ENCODE measurements at regions not wholly inside any gene's neighbourhood (a gene's known extent, or its start where the extent isn't known, plus 50 kb on each side); places are given as distances from the start of the nearest gene placed in this dataset.
A peak's percentile ranks its signal among the peaks of the same experiment; 100 is the strongest.

DNA sequence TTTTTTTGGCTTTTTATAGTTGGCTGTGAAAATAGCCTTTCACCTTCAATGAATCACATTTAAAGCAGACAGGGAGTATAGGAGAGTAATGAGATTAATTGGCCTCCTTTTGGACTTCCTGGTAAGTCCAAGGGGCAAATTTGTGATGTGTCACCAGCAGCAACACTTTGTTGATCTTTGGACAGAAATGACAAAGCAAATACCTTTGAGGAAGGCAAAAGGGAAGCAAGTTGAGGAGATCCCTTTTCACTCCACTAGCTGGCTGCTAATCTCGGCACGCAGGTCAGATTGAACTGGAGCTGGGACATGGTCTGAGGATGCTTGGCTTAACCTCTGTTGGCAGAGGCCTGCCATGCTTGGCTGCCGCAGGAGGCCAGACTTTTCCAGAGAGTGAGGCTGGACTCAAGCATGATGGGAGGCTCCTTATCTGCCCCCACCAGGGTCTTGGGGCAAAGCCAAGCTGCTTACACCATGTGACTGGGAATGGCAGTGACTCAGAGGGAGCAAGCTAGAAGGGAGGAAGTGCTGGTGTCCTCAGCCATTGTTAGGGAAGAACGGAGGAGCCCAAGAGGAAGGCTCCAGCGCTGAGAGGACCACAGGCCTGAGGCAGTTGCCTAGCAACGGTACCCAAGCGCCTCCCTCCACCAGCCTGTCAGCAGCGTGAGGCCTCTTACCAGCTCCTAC is 174.5 kb upstream of the MAP1B start:
- Histone ChIP-seq H3K27me3 (no peaks in the 10 kb centered on the region), H3K4me3 (no peak overlapping the region), H3K27ac (peak overlapping the region in 3 of 11 experiments; percentile 4 to 43 (median 24); a peak in 2 of 22 replicates), H3K4me2 (peak overlapping the region in 4 of 11 experiments; percentile 14 to 50 (median 30); a peak in 5 of 22 replicates), H4K20me1 (no peaks in the 10 kb centered on the region), H3K9me3 (replicated peaks in 1 of 11) (peaks cover 0 to 8% (median 0%) of the 10 kb centered on the region in 11 experiments; a peak in 1 of 22 replicates), H3K9ac (no peak overlapping the region), H3K4me1 (peaks cover 0 to 18% (median 8%) of the 10 kb centered on the region in 10 experiments; a peak in 9 of 20 replicates), H3K36me3 (no peaks in the 10 kb centered on the region)
- TF ChIP-seq Cebpa-rat (IDR thresholded peaks at IDR 0.05), result no peak

DNA sequence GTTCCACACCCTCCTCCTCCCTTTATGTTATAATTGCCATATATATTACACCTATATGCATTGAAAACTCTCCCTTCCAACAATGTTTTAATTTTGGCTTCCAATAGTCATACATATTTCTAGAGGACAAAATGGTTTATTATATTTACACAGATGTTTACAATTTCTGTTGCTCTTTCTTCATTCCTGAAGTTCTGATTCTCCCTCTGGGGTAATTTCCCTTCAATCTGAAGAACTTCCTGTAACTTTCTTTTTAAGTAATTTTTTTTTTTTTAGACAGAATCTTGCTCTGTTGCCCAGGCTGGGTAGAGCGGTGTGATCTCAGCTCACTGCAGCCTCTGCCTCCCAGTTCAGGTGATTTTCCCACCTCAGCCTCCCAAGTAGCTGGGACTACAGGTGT is 173.0 kb upstream of the MAP1B start:
- Histone ChIP-seq H3K4me3 (no peak overlapping the region), H3K9me3 (replicated peaks in 1 of 11) (peaks cover 0 to 8% (median 0%) of the 10 kb centered on the region in 11 experiments; a peak in 1 of 22 replicates), H3K36me3 (no peaks in the 10 kb centered on the region), H4K20me1 (no peaks in the 10 kb centered on the region), H3K27ac (no peak overlapping the region), H3K4me2 (no peak overlapping the region), H3K4me1 (peaks cover 0 to 19% (median 8%) of the 10 kb centered on the region in 10 experiments; a peak in 9 of 20 replicates), H3K27me3 (no peaks in the 10 kb centered on the region), H3K9ac (no peak overlapping the region)
- TF ChIP-seq Cebpa-rat (IDR thresholded peaks at IDR 0.05), result no peak

DNA sequence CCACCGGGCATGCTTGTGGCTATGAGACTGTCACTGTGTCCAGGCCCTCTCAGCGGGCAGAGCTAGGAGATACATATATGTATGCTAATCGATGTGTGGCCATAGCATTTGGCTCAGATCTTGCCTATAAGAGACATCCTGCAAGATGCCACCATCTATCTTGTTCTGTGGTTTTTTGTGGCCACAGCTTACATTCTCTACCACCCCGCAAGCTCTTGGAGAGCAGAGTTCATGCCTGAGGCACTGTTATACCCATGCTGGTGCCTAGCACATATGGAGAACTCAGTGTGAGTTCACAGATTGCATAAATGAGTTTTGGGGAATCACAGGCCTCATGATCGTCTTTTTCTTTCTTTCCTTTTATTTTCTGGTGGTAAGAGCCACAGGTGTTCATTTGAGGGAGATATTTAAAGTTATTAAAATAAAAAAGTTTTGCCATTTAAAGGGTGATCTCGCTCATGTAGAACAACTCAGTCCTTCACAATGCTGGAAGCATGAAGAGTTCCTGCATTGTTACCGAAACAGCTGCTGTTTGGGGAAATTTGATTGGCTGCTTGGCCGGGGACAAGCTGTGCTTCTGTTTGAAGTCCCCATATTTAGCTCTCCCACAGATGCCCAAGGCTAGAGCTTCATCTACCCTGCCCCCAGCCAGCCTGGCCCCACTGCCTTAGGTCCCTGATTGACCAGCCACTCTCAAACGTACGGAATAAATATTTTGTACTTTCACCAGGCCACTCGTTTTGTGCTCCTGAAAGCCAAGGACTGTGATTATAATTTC is 169.2 kb upstream of the MAP1B start:
- no peak for TF ChIP-seq Cebpa-rat (IDR thresholded peaks at IDR 0.05)
- Histone ChIP-seq H3K9me3 (replicated peaks in 1 of 11) (peaks cover 0 to 19% (median 6%) of the 10 kb centered on the region in 11 experiments; a peak in 6 of 22 replicates), H4K20me1 (no peaks in the 10 kb centered on the region), H3K27me3 (no peaks in the 10 kb centered on the region), H3K36me3 (no peaks in the 10 kb centered on the region), H3K4me2 (no peak overlapping the region), H3K4me3 (no peak overlapping the region), H3K27ac (no peak overlapping the region), H3K9ac (no peak overlapping the region), H3K4me1 (peaks cover 0 to 8% (median under 1%) of the 10 kb centered on the region in 10 experiments; a peak in 5 of 20 replicates)

DNA sequence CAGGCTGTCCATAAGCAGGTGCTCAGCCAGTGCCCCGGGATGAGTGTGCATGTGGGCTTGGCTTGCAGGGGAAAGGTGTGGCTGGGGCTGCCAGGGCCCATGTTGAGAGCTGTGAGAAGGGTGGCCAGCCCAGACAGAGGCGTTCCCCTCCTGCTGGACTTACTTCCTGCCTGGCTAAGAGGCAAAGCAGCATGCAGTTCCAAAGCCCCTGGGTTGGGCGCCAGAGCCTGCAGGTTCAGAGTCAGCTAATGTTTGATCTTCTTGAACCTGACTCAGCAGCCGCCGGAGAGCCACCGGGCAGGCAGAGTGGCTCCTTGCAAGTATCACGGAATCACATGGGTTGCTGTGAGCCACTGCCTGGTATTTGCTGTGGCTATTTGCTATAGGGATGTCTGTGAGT is 168.4 kb upstream of the MAP1B start:
- Histone ChIP-seq H3K9ac (no peak overlapping the region), H3K27me3 (no peaks in the 10 kb centered on the region)

DNA sequence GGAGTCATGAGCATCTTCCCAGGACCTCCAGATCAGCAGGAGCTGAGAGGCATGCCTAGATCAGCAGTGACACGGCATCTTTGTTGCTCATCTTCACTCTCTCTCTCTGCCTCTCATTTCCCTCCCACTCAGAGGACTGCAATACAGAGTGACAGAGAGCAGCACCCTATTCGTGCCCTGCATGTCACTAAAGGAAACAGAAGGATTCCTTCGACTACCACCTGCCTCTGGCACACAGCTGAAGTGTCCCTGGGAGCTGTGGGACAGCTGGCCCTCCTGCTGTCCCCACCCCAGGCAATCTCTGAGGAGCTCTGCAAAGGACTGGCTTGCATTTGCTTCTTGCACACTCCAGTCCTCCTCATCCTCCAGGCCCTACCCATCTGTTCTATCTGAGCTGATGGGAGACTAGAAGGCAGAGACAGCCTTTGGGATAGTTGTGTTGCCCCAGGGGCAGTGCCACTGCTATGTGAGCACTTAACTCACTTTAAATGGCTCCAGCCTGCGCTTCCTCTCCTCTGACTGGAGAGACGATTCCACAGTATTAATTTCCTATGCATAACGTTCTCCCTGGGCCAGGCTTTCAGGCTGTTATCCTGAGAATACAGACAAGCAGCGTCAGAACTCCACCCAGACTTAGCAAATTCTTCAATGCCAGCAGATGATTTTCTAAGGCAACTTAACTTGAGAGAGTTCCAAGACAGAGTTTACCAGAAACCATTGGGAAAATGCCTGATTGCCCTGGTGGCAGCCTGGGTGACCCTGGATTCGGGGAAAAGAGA is 167.6 kb upstream of the MAP1B start:
- Histone ChIP-seq H3K4me1 (peaks cover 0 to 4% (median 0%) of the 10 kb centered on the region in 10 experiments; a peak in 2 of 20 replicates), H4K20me1 (no peaks in the 10 kb centered on the region), H3K4me3 (no peak overlapping the region), H3K9me3 (replicated peaks in 1 of 11) (peaks cover 0 to 19% (median 6%) of the 10 kb centered on the region in 11 experiments; a peak in 6 of 22 replicates), H3K27me3 (no peaks in the 10 kb centered on the region), H3K4me2 (no peak overlapping the region), H3K36me3 (no peaks in the 10 kb centered on the region), H3K9ac (no peak overlapping the region), H3K27ac (no peak overlapping the region)
- no peak for TF ChIP-seq Cebpa-rat (IDR thresholded peaks at IDR 0.05)

More for the DNA sequence above, 168.4 kb upstream of the MAP1B start:
- Histone ChIP-seq H3K36me3 (no peaks in the 10 kb centered on the region), H3K27ac (no peak overlapping the region), H3K4me2 (no peak overlapping the region), H4K20me1 (no peaks in the 10 kb centered on the region), H3K4me3 (no peak overlapping the region), H3K4me1 (peaks cover 0 to 4% (median 0%) of the 10 kb centered on the region in 10 experiments; a peak in 2 of 20 replicates), H3K9me3 (replicated peaks in 1 of 11) (peaks cover 0 to 19% (median 6%) of the 10 kb centered on the region in 11 experiments; a peak in 6 of 22 replicates)
- TF ChIP-seq Cebpa-rat (IDR thresholded peaks at IDR 0.05), result no peak

DNA sequence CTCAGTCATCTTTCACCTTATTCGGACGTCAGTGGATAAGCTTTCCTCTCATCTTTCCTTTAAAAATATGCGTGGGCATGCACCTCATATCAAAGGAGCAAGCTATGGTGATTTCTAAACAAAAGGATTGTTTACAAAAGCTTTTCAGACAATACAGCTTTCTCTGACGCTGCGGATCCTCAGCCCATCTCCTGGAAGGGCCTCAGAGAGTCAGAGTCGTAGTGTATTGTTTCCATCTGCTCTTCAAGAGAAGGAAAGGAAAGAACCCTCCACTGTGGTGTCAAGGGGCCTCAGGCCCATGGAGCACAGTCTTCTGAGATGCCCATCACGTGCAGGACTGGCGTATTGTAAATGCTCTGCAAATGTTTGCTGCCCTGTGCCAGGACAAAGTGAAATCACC is 163.4 kb upstream of the MAP1B start:
- H4K20me1 ChIP-seq, result no peaks in the 10 kb centered on the region
- no peak for TF ChIP-seq Cebpa-rat (IDR thresholded peaks at IDR 0.05)

DNA sequence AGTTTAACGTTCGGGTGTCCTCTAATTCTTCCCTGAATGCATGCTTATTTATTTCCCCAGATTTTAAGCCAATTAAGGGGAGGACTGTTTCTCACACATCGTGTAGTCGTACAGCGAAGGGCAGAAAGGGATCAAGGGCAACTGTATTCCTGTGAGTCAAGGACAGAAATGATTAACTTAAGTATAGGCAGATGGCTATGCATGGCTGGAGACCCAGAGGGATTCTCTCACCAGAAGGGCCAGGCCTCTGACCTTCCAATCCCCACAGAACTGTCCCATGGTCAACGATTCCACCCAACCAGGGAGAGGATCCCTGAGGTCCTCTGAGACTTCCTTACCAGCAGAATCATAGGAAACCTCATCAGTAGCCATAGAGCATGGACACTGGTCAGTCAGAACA is 161.8 kb upstream of the MAP1B start:
- TF ChIP-seq Cebpa-rat (IDR thresholded peaks at IDR 0.05), result no peak
- H3K27ac ChIP-seq, result no peak overlapping the region
- no peaks in the 10 kb centered on the region for H4K20me1 ChIP-seq
- peaks cover 0 to 3% (median 0%) of the 10 kb centered on the region in 10 experiments; a peak in 1 of 20 replicates for H3K4me1 ChIP-seq
- no peak overlapping the region for H3K4me3 ChIP-seq
- H3K9me3 ChIP-seq (replicated peaks in 1 of 11), result peaks cover 12 to 39% (median 16%) of the 10 kb centered on the region in 11 experiments; a peak in 19 of 22 replicates
- H3K27me3 ChIP-seq, result no peaks in the 10 kb centered on the region
- no peaks in the 10 kb centered on the region for H3K36me3 ChIP-seq
- no peak overlapping the region for H3K4me2 ChIP-seq
- H3K9ac ChIP-seq, result no peak overlapping the region

More for the DNA sequence above, 163.4 kb upstream of the MAP1B start:
- Histone ChIP-seq H3K4me3 (no peak overlapping the region), H3K27me3 (no peaks in the 10 kb centered on the region), H3K4me2 (no peak overlapping the region), H3K4me1 (peaks cover 0 to 4% (median 0%) of the 10 kb centered on the region in 10 experiments; a peak in 2 of 20 replicates), H3K27ac (no peak overlapping the region), H3K9me3 (replicated peaks in 1 of 11) (peaks cover 5 to 31% (median 11%) of the 10 kb centered on the region in 11 experiments; a peak in 19 of 22 replicates), H3K9ac (no peak overlapping the region), H3K36me3 (no peaks in the 10 kb centered on the region)

DNA sequence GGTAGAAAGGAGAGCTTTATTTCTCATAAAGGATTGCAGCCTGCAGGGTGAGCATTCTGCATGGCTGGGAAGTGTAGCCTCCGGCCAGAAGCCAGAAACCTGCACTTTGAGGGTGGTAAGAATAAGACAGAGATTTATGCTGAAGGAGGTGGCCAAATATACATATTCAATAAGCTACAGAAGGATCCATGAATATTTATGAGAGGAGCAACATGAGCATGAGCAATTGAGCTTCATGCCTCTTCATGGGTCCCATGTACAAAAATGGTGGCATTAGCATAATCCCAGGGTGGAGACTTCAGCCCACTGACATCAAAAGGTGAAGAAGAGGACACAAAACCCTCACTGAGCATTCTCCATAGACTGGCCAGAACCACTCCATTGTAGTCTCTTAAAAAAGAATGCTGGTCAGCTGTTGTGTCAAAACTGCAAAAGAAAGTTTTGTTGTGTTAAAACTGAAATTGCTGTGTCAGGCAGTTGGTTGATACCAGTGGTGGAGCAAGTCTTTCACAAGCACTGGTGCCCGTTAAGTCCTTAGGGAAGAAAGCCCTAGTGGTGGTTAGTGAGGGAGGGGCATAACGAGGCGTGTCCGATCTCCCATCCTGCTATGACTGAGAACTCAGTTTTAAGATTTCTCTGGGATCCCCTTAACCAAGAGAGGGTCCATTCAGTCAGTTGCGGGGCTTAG is 160.8 kb upstream of the MAP1B start:
- H3K4me2 ChIP-seq, result 0 out of 22 replicates have a peak overlapping the region, but pooled peaks of 1 of the 11 experiments have one; percentile 8
- TF ChIP-seq Cebpa-rat (IDR thresholded peaks at IDR 0.05), result no peak

More for the DNA sequence above, 160.8 kb upstream of the MAP1B start:
- H3K27ac ChIP-seq, result no peak overlapping the region
- H3K9ac ChIP-seq, result no peak overlapping the region
- H3K27me3 ChIP-seq, result no peaks in the 10 kb centered on the region
- H4K20me1 ChIP-seq, result no peaks in the 10 kb centered on the region
- no peaks in the 10 kb centered on the region for H3K36me3 ChIP-seq
- peaks cover 14 to 39% (median 16%) of the 10 kb centered on the region in 11 experiments; a peak in 19 of 22 replicates for H3K9me3 ChIP-seq (replicated peaks in 1 of 11)
- no peak overlapping the region for H3K4me3 ChIP-seq
- no peaks in the 10 kb centered on the region for H3K4me1 ChIP-seq
